ENCODE measurements at regions not wholly inside any gene's neighbourhood (a gene's known extent, or its start where the extent isn't known, plus 50 kb on each side); places are given as distances from the start of the nearest gene placed in this dataset.
A peak's percentile ranks its signal among the peaks of the same experiment; 100 is the strongest.

DNA sequence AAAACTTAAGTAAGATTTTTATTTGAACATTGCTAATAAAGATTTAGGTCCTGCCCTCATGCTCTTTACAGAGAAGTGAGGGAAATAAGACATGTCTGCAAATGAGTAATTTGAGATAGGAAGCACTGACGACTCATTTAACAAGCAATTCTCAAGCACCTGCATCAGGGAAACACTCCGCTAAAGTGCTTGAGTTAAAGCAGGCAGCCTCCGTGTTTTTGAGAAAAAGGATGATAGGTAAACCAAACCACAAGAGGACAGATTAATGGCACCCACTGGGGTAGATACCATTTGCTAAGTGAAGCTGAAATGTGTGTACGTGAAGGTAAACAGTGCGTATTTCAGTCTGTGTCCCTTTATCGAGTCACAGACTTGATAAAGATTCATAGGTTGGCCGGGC, 184.6 kb upstream of the CARD18 start:
- no peak for DNase-seq

GRCh38 chr11:105321696-105322095, 182.1 kb upstream of the CARD18 start:
- DNase-seq = no peak

- DNase-seq = no peak
These were observed 175.7 kb upstream of the CARD18 start for GRCh38 chr11:105315287-105315686.

DNA sequence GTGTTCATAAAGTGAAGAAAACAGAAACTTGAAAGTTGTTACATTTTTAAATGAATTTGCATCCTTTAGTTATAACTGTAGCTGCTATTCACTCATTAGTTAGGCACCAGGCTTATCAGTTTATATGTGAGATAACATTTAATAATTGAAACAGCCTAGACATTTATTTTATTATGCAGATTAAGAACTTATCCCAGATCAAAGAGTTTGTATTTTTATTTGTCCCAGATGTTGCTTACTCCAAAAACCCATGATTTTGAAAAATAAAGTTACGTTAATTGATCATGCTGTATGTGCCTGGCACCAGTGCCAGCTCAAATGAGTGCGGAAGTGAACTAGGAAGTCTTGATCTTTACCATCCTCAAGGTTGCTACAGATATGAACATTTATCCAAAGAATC, 172.7 kb upstream of the CARD18 start:
- no peak for DNase-seq

GRCh38 chr11:105298630-105299029, 159.1 kb upstream of the CARD18 start:
- no peak for DNase-seq

DNA sequence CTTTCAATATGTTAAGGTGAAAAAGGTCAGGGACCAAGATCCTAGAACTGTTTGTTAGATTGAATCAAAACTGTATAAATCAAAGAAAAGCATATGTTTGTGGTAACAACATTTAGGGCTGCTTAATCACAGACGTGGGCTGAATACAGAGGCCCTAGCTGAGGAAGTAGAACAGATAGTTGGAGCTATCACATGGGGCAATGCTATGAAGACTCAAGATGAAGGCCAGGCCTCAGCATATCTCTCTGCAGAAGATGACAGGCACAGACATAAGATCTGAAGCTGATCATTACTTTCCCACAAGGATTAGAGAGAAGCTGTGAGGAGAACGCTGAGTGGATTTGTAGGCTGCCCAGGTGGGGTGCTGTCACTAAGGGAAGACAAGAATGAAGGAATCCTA, 158.6 kb upstream of the CARD18 start:
- DNase-seq = no peak

DNA sequence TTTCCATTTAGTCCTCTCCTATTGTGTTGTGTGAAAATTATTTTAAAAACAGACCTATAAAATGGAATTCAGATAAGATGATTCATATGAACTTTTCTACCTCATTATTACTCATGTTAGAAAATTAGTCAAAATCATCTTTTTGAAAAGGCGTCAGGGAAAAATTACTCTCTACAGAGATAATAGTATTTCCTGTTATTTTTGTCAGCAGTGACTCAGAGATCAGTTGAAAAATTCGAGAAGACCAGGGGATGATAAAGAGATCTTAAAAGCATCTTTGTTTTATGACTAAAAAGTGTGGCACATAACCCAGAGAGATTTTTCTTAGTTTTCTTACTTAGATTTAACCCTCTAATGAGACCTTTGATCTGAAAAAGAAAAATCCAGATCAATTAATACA, 157.9 kb upstream of the CARD18 start:
- peak; percentile 55 for DNase-seq

GRCh38 chr11:105296806-105297205, 157.2 kb upstream of the CARD18 start:
- no peak for DNase-seq

- no peak for DNase-seq
These were observed 156.8 kb upstream of the CARD18 start for GRCh38 chr11:105296386-105296785.

- DNase-seq = no peak
These were observed 143.1 kb upstream of the CARD18 start for GRCh38 chr11:105282658-105283057.

- no peak for DNase-seq
These were observed 135.1 kb upstream of the CARD18 start for GRCh38 chr11:105274631-105275030.

GRCh38 chr11:105273660-105274280, 134.2 kb upstream of the CARD18 start:
- no peak for DNase-seq

DNA sequence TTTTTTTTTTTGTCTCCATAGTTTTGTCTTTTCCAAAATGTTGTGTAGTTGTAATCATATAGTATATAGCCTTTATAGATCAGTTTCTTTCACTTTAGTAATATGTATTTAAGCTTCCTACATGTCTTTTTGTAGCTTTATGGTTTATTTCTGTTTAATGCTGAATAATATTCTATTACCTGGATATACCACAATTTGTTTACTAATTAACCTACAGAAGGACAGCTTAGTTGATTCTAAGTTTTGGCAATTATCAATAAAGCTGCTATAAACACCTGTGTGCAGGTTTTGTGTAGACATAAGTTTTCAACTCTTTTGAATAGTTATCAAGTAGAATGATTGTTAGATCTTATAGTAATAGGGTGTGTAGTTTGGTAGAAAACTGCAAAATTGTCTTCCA, 130.3 kb upstream of the CARD18 start:
- no peak for DNase-seq

- no peak for DNase-seq
These were observed 129.0 kb upstream of the CARD18 start for GRCh38 chr11:105268404-105269062.

DNA sequence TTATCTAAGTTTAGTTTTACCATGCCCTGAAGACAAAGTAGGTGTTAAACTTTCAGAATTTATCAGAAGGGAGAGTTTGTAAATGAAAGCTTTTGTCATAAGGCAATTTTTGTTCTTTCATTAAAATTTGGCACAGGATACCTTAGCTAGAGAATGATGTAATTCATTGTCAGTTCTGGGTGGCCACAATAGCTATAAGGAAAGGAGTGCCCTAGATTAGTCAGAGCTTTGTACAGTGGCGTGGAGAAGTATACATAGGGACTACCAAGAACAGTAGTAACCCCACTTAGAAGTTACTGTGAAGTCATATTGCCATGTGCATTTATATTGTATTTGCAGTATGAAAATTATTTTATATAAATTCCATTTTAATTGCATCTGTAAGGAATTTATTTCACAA, 126.3 kb upstream of the CARD18 start:
- peak; percentile 55 for DNase-seq

GRCh38 chr11:105260976-105261375, 121.4 kb upstream of the CARD18 start:
- no peak for DNase-seq

DNA sequence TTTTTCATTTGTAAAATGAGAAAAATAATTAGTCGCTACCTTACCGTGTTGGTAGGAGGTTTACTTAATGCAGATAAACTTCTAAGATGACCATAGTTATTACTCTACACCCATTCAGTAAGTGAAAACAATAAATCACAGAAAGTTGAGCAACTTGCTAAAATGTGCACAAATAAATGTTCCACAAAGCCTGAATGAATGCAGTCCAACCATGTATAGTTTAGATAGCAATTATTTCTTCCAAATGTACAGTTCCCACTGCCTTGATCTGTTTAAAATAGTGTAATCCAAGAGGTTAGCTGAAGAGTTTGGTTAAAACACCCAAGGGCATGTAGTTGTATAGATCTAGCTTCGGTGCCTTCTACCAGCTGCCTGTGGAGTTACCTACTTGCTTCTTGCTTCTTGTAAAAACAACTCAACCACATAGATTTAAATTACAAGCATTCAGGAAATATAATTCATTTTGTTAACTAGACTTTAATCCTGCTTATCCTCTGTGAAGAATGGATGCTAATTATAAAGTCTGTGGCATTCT, 106.3 kb upstream of the CARD18 start:
- no peak for DNase-seq

GRCh38 chr11:105244160-105244825, 104.7 kb upstream of the CARD18 start:
- DNase-seq = peak; percentile 89

GRCh38 chr11:105241136-105241535, 101.6 kb upstream of the CARD18 start:
- DNase-seq = peak; percentile 34

DNA sequence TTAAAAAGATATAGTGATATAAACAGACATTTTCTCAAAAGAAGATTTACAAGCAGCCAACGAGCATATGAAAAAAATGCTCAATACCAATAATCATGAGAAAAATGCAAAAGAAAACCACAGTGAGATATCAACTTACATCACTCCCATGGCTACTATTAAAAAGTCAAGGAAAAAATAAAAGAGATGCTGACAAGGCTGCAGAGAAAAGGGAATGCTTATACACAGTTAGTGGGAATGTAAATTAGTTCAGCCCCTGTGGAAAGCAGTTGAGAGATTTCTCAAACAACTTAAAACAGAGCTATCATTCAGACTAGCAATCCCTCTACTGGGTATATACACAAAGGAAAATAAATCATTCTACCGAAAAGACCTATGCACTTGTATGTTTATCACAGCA, 97.1 kb upstream of the CARD18 start:
- DNase-seq = peak; percentile 78

- DNase-seq = no peak
These were observed 93.7 kb upstream of the CARD18 start for GRCh38 chr11:105233285-105233684.

DNA sequence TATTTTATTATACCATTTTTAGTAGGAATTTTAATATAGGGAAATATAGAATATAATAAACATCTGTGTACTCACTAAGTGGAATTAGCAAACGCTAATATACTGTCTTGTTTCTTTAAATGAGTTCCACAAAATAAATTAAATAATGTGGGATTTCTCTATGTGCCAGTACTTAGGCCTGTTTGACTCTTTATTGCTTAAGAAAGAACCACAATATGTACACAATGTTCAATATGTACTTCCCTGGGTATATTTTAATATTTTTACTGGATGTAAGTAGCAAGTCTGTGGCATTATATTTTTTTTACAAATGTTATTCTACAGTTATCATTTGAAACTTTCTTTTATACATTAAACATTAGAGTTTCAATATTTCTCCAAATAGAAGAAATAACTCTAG, 92.5 kb upstream of the CARD18 start:
- no peak for DNase-seq

DNA sequence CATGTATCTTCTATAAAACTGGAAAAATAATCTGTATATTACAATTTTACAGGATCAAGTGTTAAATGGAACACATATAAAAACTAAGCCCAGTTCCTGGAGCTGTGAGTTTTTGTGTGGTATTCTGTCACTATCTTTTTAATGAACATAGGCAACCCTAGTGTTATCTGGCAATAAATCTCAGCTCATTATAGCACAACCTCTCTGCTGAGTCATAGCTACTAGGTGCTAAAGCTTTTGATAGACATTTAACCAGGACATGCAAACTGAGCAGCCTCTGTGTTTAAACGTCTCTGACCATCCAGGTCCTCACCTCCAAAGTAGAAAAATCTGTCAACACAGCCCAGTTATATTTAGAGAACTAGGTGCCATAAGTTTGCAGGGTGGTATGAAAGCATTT, 91.0 kb upstream of the CARD18 start:
- no peak for DNase-seq

- DNase-seq = no peak
These were observed 90.2 kb upstream of the CARD18 start for GRCh38 chr11:105229761-105230160.
